ENCODE measurements at regions not wholly inside any gene's neighbourhood (a gene's known extent, or its start where the extent isn't known, plus 50 kb on each side); places are given as distances from the start of the nearest gene placed in this dataset.

DNA sequence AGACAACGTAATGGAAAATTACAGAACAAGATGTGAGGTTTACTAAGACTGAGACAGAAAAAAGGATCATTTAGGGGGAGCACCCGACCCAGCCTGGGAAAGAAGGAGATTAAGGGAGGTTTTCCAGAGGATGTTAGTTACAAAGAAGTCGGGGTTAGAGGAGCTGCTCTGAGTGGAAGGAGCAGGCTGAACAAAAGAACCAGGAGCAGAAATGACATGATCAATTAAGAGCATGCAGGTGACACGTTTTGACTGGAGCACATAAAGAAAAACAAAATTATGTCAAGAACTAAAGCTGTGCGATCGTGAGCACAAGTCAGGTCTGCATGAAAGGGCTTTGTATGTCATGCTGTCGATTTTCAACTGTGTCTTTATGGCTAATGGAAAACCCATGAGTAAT, 417.3 kb upstream of the MARCKS start:
- DNase-seq, result no peak

DNA sequence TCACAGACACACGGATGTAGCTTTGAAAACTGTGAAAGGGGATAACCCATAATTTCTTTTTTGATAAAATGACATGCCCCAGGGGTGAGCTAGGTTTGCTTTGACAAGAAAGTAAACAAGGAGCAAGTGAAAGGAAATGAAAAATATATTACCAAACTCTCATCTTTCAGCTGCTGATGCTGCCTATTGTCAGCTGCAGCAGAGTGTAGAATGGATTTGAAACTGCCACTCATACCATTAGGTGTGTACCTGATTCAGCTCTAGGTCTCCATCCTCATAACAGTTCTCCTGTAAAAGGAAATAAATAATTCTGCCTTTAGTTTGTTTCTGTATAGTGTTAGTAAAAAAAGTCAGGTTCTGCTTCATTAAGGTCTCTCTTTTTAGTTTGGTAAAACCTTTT, 415.1 kb upstream of the MARCKS start:
- no peak for DNase-seq

DNA sequence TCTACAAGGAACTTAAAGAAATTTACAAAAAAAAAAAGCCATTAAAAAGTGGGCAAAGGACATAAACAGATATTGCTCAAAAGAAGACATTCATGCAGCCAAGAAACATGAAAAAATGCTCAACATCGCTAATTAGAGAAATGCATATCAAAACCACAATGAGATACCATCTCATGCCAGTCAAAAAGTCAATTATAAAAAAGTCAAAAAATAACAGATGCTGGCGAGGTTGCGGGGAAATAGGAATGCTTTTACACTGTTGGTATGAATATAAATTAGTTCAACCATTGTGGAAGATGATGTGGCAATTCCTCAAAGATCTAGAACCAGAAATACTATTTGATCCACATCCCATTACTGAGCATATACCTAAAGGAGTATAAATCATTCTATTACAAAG, 411.9 kb upstream of the MARCKS start:
- DNase-seq, result no peak

DNA sequence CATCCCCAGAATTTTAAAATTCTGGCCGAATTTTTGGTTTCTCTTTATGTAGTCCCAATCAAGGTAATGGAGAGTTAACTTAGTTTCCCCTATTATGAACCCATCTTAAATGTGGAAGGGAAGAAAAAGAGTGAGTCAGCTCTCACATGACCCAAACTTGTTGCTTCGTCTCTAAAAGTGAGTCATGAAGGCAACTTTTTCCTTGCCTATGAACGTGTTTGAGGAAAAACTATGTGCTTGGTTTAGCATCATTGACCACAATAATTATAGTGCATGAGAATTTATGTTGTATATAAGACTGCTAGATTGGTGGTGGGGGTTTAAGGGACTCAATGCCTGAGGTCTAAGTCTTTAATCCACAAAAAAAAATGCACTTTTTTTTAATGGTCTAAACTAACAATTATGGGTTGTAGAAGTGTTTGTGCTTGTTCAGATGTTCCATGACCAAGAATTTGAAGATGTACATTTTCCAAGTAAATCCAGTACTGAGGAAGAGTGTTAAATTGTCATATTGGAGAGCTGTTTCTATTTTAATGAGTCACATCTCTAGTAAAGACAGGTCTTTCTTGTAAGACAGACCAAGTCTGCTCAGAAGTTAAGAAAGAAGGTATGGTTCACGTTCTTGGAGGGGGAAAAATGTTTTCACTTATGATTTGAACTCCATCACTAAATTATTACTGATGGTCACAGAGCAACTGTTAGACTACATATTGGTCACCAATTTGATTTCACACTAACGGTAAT, 409.9 kb upstream of the MARCKS start:
- DNase-seq, result peak; percentile 92

DNA sequence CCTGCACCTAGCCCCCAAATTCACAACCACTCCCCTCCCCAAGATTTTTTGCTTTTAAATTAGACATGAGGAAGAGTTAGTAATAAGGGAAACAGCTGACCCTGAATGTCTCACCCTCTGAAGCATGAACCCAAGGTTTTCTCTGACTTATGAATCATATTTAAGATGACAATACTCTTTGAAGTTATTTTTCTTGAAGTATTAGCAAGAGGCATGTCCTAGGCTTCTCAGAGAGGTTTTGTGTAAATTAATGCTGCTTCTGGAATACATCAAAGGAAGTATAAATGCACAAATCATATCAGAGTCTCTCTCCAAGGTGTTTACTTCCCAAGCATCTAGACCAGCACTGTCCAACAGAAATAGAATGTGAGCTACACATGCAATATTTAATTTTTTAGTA, 408.1 kb upstream of the MARCKS start:
- peak; percentile 88 for DNase-seq

DNA sequence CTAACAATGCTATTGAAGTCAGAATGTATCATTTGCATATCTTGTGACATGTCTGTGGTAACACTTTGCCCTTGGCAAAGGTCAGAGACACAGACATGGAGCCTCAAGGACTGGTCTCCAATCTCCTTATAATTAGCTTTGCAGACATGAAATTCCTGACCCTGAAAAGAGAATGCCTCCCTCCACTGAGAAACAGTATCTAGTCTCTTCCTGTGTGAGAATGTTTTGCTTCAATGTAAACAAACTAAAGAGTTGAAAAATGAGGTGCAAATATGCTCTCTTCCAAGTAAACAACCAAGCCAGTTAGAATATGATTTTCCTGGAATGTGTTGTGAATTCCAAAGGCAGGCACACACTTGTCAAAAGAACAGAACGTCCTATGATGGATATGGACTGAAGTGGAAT, 407.1 kb upstream of the MARCKS start:
- DNase-seq, result peak; percentile 53

DNA sequence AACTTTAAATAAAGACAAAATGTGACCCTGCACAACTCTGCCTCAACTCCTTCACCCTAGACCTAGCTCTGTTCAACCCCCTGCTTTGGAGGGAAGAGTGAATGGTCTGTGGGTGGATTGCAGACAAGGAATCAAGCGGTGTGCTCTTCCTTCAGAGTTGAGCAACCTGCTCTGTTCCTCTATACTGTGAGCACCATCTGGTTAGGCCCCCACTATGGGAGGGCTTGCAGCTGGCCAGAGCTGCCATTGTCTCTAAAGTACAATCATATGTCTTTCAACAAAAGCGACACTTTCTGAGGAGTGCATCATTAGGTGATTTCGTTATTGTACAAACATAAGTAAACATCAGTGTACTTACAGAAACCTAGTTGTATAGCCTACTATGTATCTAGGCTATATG, 406.1 kb upstream of the MARCKS start:
- DNase-seq, result no peak

DNA sequence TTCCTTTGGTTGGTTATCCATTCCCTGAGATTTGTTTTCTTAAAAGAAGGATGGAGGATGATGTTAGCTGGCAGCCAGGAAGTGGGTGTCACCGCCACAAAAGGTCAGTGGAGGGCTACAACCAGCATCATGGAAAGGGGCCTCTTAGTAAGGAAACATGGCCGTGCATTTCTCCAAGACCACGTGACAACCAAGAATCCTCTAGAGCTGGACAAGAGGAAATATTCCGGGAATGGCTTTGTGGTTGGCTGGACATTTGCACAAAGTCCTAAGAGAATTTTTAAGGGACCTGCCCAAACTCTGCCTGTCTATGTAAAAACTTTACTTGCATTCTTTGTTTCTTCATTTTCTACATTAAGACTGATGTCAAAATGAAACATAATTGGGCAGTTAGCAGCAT, 399.9 kb upstream of the MARCKS start:
- peak; percentile 48 for DNase-seq

DNA sequence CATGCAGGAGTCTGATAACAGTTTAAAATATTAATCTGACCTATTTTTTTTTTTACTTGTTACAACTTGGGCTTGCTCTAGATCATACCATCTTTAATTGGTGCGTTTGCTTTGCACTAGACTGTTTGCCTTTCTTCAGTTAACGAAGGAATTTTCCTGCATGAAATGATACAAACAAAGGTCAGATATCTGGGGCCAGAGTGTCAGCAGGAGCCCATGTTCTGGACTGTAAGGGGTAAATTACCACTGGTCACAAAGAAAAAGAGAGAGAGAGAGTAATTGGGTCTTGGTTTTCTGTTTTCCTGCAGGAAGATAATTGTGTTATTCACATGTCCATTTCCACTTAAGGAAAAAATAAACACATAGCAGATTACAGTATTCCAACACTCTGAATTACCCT, 399.4 kb upstream of the MARCKS start:
- no peak for DNase-seq

DNA sequence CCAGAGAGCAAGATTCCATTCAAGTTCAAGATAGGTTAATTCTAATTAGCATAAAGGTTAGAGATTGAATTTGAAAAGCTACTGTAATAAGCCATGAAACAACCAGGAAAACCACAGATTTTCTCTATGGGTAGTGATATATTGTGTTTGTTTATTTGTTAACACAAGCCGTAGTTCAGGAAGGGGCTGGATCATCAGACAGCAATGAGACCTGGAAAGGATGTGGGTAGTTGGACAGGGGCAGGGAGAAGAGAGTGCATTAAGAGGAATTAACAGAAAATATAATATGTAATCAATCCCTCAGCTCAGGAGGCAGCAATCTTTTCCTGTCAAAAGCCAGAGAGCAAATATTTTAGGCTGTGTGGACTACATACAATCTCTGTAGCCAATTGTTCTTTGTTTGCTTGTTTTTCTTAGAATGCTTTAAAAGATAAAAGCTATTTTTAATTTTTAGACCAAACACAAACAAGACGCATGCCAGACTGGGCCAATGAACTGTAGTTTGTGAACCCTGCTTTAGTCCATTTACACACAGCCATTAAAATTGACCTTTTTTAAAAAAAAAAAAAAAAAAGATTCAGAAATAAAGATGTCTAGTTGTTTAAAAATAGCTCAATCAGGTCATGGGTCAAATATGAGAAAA, 398.7 kb upstream of the MARCKS start:
- DNase-seq, result peak; percentile 60

DNA sequence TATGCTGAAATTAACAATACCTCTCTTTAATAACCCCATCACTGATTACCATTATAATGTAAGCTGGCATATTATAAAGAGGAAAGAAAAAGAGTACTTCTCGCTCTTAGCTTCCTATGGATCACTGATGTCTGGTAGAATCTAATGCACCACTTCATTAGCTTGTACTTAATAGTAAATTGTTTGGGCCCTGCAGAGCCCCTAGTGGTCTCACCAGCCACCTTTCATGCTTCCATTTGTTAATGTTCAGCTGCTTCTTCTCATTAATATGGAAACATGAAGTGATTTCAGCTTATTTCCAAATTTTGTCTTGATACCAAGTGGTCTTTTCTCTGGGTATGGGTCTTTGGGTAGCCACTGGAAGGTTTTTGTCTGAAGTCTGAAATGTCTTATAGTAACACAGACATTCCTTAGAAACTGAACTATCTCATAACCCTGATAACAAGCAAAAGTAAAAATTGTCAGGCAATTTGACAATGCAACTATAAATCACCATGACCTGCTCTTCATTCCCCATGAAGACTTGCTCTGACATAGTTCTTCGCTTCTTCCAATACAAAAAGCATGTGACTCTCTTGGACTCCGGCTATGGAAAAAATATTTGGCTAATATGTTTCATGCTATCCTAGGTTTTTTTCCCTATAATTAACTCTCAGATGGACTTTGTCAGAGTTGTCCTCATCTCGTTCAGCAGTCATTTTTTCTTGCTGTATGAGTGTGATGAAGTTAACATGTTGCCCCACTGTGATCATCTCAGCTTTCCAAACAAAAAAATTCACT, 395.8 kb upstream of the MARCKS start:
- peak; percentile 35 for DNase-seq

DNA sequence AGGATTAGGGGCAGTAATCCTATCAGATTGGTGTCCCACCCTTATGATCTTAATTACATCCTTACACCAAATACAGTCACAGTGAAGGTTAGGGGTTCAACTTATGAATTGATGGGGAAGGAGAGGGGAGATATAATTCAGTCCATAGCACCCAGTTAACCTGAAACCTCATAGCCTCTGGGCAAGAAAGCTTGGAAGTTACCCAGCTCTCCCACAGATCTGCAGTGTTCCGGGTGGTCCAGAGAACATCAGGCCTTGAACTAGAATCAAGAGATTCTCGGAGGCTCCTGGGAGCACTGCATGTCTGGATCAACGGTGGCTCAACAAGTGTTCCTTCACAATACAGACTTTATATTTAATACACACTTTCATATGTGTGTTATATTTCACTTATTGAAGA, 392.6 kb upstream of the MARCKS start:
- no peak for DNase-seq

DNA sequence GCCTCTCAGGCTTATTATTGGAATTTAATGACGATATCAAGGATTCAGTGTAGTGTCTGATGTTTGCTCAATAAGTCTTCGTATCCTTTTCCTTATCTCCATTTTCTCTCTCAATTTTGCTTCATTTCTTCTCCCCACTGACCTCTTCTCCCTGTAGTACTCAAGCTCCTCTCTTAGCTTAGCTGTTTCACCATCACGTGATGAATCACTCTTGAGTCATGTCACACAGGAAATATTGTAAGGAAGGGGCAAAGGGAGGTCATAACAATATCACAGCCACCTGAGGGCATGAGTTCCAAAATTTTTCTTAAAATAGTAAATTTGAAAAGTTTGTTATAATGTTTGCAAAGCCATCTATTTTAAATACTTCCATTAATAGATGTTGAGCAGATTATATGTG, 392.2 kb upstream of the MARCKS start:
- peak; percentile 83 for DNase-seq

DNA sequence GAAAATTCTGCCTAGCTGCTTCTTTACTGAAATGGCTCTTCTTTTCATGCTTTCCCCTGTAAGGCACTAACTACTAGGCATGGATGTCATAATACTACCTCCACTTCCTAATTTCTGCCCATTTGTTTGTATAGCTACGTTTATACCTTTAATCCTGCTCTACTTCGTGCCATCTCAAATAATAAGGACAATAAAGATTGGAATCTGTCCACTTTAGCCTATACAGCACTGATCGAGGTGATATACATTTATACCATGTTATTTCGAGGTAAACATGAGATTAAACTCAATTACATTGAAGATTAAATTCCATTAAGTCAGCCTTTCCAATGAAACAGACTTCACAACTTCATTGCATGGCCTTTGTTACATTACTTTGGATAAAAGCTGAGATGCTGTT, 390.6 kb upstream of the MARCKS start:
- DNase-seq, result no peak

DNA sequence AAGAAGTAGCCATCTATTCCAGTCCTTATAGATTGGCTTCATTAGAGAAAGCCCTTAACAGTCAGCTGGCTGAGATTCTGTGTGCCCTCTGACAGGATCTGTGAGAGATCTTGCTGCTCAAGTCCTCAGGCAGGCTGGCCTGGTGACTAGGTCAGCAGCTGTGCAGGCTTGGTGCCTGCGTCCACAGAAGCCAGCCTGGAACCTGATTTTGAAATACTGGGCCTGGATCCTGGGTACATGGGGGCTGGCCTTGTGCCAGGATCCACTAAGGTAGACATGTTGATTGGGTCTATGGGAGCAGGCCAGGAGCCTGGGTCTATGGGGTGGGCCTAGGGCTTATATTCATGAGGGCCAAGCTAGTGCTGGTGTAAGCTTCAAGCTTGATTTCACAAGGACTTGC, 381.8 kb upstream of the MARCKS start:
- DNase-seq, result no peak

DNA sequence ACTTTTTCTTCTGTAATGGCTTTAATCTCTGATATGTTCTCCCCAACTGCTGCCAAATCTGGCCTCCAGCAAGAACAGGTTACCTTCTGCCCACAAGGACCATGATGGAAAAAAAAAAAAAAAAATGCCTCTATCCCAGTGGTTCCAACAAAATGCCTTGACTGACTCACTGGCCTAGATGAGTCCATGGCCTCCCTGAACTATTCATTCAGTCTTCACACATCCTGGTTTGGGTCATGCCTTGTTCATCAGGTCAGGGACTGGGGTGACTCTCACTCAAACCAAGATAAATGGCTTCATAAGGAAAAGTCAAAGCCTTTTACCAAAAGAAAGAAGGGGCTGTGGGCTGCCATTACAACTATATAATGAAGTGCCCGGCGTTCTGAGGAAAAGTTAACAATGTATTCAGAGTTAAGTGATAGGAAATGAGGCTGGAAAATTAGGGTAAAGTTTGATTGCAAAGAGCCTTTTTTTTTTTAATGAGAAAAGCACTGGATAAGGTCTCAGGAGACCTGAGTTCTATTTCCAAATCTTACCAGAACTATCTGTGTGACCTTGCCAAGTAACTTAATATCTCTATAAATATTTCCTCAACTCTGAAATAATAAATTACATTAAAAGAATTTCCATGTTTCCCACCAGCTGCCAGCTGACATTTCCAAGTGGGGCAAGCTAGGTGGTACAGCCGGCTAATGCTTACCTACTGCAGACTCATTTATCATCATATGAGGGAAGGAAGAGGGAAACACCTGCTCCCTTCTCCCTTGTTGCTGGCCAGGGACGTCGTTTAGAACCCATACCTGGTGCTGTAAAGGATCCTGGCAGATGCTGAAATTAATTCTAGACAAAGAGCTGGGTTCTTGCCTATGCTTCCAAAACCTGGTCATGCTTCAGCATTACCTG, 380.0 kb upstream of the MARCKS start:
- DNase-seq, result peak; percentile 71

DNA sequence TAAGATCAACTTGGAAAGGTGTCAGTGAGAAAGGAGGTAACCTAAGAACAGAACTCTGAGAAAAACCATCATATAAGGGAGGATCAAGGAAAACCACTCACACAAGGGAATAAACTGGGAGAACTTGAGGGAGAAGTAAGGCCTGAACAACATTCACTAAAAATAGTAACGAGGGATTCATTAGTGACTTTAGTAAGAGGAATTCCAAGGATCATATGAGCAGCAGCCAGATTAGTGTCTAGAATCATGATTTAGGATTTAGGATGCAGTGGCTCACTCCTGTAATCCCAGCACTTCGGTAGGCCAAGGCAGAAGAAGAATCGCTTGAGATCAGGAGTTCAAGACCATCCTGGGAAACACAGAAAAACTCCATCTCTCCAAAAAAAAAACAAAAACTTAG, 376.5 kb upstream of the MARCKS start:
- no peak for DNase-seq

DNA sequence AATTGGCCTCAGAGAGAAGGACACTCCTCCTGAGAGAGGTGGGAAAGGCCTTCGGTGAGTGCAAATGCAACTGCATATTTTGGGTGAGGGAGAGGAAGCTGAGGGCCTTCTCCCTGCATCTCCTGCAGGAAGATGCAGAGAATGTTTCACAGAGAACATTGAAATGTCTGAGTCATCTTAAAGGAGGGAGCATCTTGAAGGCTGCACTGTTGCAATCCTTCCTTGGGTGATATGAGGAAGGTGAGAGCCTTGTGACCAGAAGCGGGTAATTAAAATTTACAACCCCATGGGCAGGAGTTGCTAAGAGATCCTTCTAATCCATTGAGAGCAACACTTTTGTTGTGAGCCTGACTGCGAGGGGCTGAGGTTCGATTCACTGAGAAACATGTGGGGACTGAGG, 375.7 kb upstream of the MARCKS start:
- DNase-seq, result peak; percentile 27

DNA sequence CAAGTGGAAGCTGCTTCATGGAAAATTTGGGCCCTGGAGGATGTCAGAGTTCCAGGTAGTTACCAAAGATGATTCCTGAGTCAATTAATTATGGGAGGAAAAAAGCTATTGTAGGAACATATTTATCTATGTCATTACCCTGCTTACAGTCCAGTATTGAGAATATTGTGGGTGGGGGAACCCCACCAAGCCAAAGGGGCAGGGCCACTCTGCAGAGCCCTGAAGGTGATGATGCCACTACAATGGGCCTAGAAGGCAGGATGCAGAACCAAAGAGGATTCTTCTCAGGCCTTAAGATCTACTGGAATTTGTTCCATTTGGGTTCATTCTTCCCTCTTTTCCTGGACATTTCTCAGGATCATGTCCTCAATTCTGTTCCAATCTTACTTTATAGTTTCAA, 375.2 kb upstream of the MARCKS start:
- no peak for DNase-seq

DNA sequence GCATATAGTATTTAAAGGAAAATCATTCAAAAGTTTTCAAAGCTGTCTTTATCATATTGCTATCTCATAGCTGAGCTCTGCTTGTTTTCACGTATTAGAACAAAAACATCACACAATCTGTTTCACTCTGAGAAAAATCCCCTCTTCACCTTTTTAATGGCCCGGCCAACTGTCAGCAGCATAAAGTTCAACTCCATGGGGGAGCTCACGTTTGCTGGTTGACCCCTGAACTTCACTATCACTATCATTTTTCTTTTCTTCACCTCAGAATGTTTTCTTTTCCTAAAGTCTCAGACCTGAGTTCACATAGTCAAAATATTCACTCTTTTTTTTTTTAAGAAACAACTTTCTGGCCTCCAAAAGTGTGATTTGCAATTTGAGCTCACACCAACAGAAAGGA, 374.4 kb upstream of the MARCKS start:
- no peak for DNase-seq

DNA sequence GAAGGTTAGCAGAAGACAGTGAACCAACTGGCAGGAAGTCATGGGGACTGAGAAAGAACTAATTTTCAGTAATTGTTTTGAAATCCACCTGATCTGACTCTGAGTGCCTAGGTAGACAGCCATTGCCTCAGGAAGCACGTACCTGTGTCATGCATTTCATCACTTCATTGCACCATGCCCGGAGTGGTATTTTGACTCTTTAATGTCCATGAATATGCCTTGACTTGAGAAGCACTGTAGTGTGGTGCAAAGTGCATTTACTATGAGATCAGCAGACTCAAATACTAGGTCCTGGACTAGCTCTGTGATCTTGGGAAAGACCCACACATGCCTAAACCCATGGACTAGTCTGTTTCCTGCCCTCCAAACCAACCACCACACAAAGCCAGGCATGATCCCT, 370.9 kb upstream of the MARCKS start:
- DNase-seq, result no peak

DNA sequence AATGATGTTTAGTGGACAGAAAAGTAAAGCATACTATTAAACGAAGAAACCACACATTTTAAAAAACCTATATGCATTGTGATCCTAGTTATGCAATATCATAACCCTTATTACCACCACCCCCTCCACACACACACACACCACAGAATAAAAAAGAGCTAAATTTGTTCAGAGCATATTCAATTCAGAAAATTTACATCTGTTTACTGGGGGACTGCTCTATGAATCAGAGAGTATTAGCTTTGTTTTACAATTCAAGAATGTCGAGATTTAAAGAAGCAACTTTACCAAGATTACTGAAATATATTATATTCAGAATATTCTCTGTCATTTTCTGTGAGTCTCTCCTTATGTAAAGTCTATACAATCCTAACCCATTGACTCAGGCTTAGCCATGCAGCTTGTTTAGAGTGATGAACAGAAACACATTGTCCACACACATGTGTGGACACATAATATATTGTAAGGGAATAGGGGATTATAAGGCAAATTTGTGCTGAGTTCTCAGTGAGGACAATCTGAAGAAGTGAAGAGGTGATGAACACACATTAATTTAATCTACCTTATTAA, 369.6 kb upstream of the MARCKS start:
- no peak for DNase-seq

DNA sequence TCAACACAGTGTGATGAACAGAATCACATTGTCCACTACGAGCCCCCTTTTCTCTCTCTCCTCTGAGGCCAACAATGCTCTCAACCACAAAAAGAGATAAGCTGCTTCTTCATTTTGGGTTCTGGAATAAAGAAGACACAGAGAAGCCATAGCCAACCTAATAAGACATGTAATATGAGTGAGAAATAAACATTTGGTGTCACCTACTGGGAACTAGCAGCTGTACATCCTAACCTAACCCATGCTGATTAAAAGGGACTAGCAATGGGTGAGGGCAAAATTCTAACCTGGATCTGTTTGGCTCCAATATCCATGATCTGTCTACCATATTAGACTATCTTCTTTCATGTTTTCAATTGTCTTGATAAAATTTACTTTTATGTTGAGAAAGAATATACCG, 369.1 kb upstream of the MARCKS start:
- peak; percentile 19 for DNase-seq

Measured in HCEC 1CT (cell line).